HL-60 (cell line): ENCODE measurements at regions not wholly inside any gene's neighbourhood (a gene's known extent, or its start where the extent isn't known, plus 50 kb on each side); places are given as distances from the start of the nearest gene placed in this dataset.

Source experiments
- DNase-seq, 2 experiments: peaks; one replicate each; pipeline ENCODE4 v3.0.0-alpha.2; 2010 to 2020; ENCODE audit warnings: low read depth in 1 of 2, low spot score in 1 of 2
- H3K27ac ChIP-seq: fragments of 250-450 bp; sonication (Bioruptor Pico); replicated peaks from 2 replicates; pipeline ENCODE4 v1.5.1; 2020; ENCODE audit warnings: mild to moderate bottlenecking, moderate library complexity
- H3K27me3 ChIP-seq: fragments of 250-450 bp; sonication (Bioruptor Pico); 2 replicates; pipeline ENCODE4 v1.5.1; 2021; ENCODE audit warnings: mild to moderate bottlenecking, moderate library complexity; ENCODE audit not compliant: insufficient read depth, poor library complexity, severe bottlenecking
- H3K4me3 ChIP-seq: replicated peaks from 2 replicates; pipeline ENCODE4 v1.5.1; 2011; ENCODE audit warnings: mild to moderate bottlenecking, control low read depth, low read length; ENCODE audit not compliant: insufficient read depth
- CTCF ChIP-seq: IDR thresholded peaks from one replicate; pipeline ENCODE4 v1.5.1; 2011; ENCODE audit warnings: low read length, control low read depth, inconsistent platforms; ENCODE audit not compliant: insufficient read depth
- GABPA ChIP-seq: IDR thresholded peaks from 2 replicates; pipeline ENCODE4 v1.6.1; 2012; ENCODE audit warnings: low read depth
- POLR2AphosphoS5 ChIP-seq: IDR thresholded peaks from 2 replicates; pipeline ENCODE4 v1.6.1; 2012; ENCODE audit warnings: low read depth
- REST ChIP-seq: IDR thresholded peaks from 2 replicates; pipeline ENCODE4 v1.6.1; 2012; ENCODE audit warnings: low read depth; ENCODE audit not compliant: insufficient replicate concordance
- SPI1 ChIP-seq: IDR thresholded peaks from 2 replicates; pipeline ENCODE4 v1.6.1; 2012; ENCODE audit warnings: low read depth, mild to moderate bottlenecking, borderline replicate concordance

- Histone ChIP-seq H3K4me3 (no peak overlapping the region), H3K27ac (no peak overlapping the region), H3K27me3 (no peaks in the 10 kb centered on the region)
- DNase-seq = no peak
- TF ChIP-seq SPI1 = no peak
- no peak for TF ChIP-seq CTCF
These were observed 144.9 kb downstream of the HGF start for GRCh38 chr7:81624650-81625631.

- H3K27ac ChIP-seq = no peak overlapping the region
- no peaks in the 10 kb centered on the region for H3K27me3 ChIP-seq
- no peak overlapping the region for H3K4me3 ChIP-seq
- no peak for DNase-seq
- no peak for TF ChIP-seq CTCF
These were observed 145.7 kb downstream of the HGF start for GRCh38 chr7:81624021-81624592.

- Histone ChIP-seq H3K4me3 (no peak overlapping the region), H3K27me3 (no peaks in the 10 kb centered on the region), H3K27ac (no peak overlapping the region)
- TF ChIP-seq REST (no peak), GABPA (no peak), POLR2AphosphoS5 (no peak)
- DNase-seq = no peak
These were observed 146.5 kb downstream of the HGF start for GRCh38 chr7:81623251-81623855.

GRCh38 chr7:81621893-81622292 lies 148.0 kb downstream of the HGF start:
- no peaks in the 10 kb centered on the region for H3K27me3 ChIP-seq
- H3K27ac ChIP-seq = no peak overlapping the region
- TF ChIP-seq SPI1 = no peak
- no peak for TF ChIP-seq REST
- no peak for TF ChIP-seq GABPA
- TF ChIP-seq CTCF = no peak
- no peak for TF ChIP-seq POLR2AphosphoS5
- H3K4me3 ChIP-seq = no peak overlapping the region
- DNase-seq = no peak
